ENCODE measurements at regions not wholly inside any gene's neighbourhood (a gene's known extent, or its start where the extent isn't known, plus 50 kb on each side); places are given as distances from the start of the nearest gene placed in this dataset.
"Not testable (repeated sequence)": the region's sequence is repeated elsewhere in the genome, so short reads cannot be mapped to it uniquely, and the experiment has no call there.

DNA sequence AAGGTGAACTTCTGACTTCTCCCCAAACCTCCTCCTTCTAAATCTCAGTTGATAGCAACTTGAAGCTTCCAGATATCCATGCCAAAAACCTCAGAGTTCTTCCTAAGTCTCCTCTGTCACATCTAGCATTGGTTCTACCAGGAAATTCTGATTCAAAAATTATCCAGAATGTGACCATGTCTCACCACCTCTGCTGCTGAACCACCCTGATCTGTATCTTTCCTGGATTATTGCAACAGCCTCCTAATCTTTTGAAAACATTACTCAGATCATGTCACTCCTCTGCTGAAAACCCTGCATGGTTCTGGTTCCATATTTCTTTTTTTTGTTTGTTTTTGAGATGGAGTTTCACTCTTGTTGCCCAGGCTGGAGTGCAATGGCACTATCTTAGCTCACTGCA, 78.7 kb upstream of the TNFSF11 start:
- CTCF ChIA-PET = no interaction called here
- DNase-seq (ENCODE audit: low read depth, low spot score) (no peak), ATAC-seq (no peak)
- Histone ChIP-seq H3K9me3 (ENCODE audit: control insufficient read depth, insufficient read depth, low read depth, low read length) (no peaks in the 10 kb centered on the region), H3K4me3 (ENCODE audit: low read depth in 2 of 2, low read length in 2 of 2) (no peak overlapping the region), H3K27me3 (ENCODE audit: control insufficient read depth, insufficient read depth, low read length) (no peaks in the 10 kb centered on the region), H3K4me1 (ENCODE audit: control insufficient read depth, insufficient read depth, low read length) (no peaks in the 10 kb centered on the region), H3K36me3 (ENCODE audit: control insufficient read depth, insufficient read depth, low read length) (no peaks in the 10 kb centered on the region), H3K27ac (ENCODE audit: low read length) (no peak overlapping the region)
- POLR2A ChIA-PET = interaction anchor here (0.7 kb wide), 1 partner anchor 242 kb away, joined by 3 read pairs; no protein-coding TSS in a partner anchor
- no peak for TF ChIP-seq TCF7L2 (IDR thresholded peaks at IDR 0.05; ENCODE audit: low read depth, low read length)
- intact Hi-C loops (cut with micrococcal nuclease; ENCODE audit: unreplicated experiment) = no loop called here
- in situ Hi-C loops (cut with HindIII; ENCODE audit: low pct_unique_long_range_greater_than_20kb, low sequenced_read_pairs) = no loop called here
- BruUV-seq (replicated peaks) = no TSS peak

DNA sequence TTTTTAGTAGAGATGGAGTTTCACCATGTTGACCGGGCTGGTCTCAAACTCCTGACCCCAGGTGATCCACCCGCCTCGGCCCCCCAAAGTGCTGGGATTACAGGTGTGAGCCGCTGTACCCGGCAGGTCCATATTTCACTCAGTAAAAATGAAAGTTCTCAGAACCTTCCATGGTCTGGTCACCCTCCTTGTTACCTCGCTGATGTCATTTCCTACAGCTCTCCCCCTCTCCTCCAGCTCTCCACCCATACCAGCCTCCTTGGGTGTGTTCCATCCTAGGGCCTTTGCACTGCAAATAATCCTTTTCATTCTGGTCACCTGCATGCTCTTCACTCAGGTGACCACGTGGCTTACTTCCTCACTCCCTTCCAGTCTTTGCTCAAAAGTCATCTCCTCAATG, 78.2 kb upstream of the TNFSF11 start:
- no peak for ATAC-seq
- TF ChIP-seq, protein P1, sequence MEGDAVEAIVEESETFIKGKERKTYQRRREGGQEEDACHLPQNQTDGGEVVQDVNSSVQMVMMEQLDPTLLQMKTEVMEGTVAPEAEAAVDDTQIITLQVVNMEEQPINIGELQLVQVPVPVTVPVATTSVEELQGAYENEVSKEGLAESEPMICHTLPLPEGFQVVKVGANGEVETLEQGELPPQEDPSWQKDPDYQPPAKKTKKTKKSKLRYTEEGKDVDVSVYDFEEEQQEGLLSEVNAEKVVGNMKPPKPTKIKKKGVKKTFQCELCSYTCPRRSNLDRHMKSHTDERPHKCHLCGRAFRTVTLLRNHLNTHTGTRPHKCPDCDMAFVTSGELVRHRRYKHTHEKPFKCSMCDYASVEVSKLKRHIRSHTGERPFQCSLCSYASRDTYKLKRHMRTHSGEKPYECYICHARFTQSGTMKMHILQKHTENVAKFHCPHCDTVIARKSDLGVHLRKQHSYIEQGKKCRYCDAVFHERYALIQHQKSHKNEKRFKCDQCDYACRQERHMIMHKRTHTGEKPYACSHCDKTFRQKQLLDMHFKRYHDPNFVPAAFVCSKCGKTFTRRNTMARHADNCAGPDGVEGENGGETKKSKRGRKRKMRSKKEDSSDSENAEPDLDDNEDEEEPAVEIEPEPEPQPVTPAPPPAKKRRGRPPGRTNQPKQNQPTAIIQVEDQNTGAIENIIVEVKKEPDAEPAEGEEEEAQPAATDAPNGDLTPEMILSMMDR (IDR thresholded peaks at IDR 0.05) = no peak
- no peak for TF ChIP-seq SIN3A (IDR thresholded peaks at IDR 0.05; ENCODE audit: borderline replicate concordance, insufficient read depth, low read depth, low read length)
- TF ChIP-seq, protein P2, sequence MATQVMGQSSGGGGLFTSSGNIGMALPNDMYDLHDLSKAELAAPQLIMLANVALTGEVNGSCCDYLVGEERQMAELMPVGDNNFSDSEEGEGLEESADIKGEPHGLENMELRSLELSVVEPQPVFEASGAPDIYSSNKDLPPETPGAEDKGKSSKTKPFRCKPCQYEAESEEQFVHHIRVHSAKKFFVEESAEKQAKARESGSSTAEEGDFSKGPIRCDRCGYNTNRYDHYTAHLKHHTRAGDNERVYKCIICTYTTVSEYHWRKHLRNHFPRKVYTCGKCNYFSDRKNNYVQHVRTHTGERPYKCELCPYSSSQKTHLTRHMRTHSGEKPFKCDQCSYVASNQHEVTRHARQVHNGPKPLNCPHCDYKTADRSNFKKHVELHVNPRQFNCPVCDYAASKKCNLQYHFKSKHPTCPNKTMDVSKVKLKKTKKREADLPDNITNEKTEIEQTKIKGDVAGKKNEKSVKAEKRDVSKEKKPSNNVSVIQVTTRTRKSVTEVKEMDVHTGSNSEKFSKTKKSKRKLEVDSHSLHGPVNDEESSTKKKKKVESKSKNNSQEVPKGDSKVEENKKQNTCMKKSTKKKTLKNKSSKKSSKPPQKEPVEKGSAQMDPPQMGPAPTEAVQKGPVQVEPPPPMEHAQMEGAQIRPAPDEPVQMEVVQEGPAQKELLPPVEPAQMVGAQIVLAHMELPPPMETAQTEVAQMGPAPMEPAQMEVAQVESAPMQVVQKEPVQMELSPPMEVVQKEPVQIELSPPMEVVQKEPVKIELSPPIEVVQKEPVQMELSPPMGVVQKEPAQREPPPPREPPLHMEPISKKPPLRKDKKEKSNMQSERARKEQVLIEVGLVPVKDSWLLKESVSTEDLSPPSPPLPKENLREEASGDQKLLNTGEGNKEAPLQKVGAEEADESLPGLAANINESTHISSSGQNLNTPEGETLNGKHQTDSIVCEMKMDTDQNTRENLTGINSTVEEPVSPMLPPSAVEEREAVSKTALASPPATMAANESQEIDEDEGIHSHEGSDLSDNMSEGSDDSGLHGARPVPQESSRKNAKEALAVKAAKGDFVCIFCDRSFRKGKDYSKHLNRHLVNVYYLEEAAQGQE (IDR thresholded peaks at IDR 0.05; ENCODE audit: insufficient read depth in 1 of 2, low read depth in 2 of 2, low read length in 1 of 2) = no peak
- TF ChIP-seq POLR2AphosphoS5 (IDR thresholded peaks at IDR 0.05; ENCODE audit: low read depth, low read length) = no peak
- TF ChIP-seq TCF7L2 (IDR thresholded peaks at IDR 0.05; ENCODE audit: low read depth, low read length) = no peak
- in situ Hi-C loops (cut with HindIII; ENCODE audit: low pct_unique_long_range_greater_than_20kb, low sequenced_read_pairs) = no loop called here

DNA sequence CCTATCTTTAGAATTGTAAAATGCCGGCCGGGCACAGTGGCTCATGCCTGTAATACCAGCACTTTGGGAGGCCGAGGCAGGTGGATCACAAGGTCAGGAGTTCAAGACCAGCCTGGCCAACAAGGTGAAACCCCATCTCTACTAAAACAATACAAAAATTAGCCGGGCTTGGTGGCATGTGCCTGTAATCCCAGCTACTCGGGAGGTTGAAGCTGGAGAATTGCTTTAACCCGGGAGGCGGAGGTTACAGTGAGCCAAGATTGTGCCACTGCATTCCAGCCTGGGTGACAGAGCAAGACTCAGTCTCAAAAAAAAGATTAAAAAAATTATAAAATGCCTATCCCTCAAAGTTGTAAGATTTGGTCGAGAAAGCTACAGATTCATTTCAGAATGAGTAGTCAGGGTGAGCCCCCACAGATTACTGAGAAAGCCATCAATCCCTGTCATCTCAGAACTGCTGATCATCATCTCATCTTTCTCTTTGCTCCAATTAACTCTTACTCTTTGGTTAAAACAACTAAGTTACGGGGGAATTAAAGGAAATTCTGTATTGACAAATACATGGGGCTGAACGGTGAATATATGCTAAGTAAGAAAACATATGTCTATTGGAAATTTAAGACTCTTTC, 76.9 kb upstream of the TNFSF11 start:
- intact Hi-C loops (cut with micrococcal nuclease; ENCODE audit: unreplicated experiment); CTCF ChIA-PET; in situ Hi-C loops (cut with HindIII; ENCODE audit: low pct_unique_long_range_greater_than_20kb, low sequenced_read_pairs); H3K9me3 ChIP-seq (ENCODE audit: control insufficient read depth, insufficient read depth, low read depth, low read length); ATAC-seq; H3K27ac ChIP-seq (ENCODE audit: low read length); H3K4me1 ChIP-seq (ENCODE audit: control insufficient read depth, insufficient read depth, low read length); POLR2A ChIA-PET; BruUV-seq (replicated peaks); H3K4me3 ChIP-seq (ENCODE audit: low read depth in 2 of 2, low read length in 2 of 2); H3K27me3 ChIP-seq (ENCODE audit: control insufficient read depth, insufficient read depth, low read length); H3K36me3 ChIP-seq (ENCODE audit: control insufficient read depth, insufficient read depth, low read length); DNase-seq (ENCODE audit: low read depth, low spot score): not testable (repeated sequence)

More for the DNA sequence above, 78.2 kb upstream of the TNFSF11 start:
- DNase-seq (ENCODE audit: low read depth, low spot score) = no peak
- Histone ChIP-seq H3K36me3 (ENCODE audit: control insufficient read depth, insufficient read depth, low read length) (no peaks in the 10 kb centered on the region), H3K4me1 (ENCODE audit: control insufficient read depth, insufficient read depth, low read length) (no peaks in the 10 kb centered on the region), H3K4me3 (ENCODE audit: low read depth in 2 of 2, low read length in 2 of 2) (no peak overlapping the region), H3K27ac (ENCODE audit: low read length) (no peak overlapping the region), H3K27me3 (ENCODE audit: control insufficient read depth, insufficient read depth, low read length) (no peaks in the 10 kb centered on the region), H3K9me3 (ENCODE audit: control insufficient read depth, insufficient read depth, low read depth, low read length) (no peaks in the 10 kb centered on the region)
- POLR2A ChIA-PET = interaction anchor here (0.7 kb wide), 1 partner anchor 242 kb away, joined by 3 read pairs; no protein-coding TSS in a partner anchor
- CTCF ChIA-PET = no interaction called here
- no TSS peak for BruUV-seq (replicated peaks)
- intact Hi-C loops (cut with micrococcal nuclease; ENCODE audit: unreplicated experiment) = no loop called here
